T-cell (primary cell): ENCODE measurements at regions not wholly inside any gene's neighbourhood (a gene's known extent, or its start where the extent isn't known, plus 50 kb on each side); places are given as distances from the start of the nearest gene placed in this dataset.
"Not testable (repeated sequence)": the region's sequence is repeated elsewhere in the genome, so short reads cannot be mapped to it uniquely, and the experiment has no call there.

ENCODE experiments used
- ATAC-seq, 4 experiments: fragments of 200-7000 bp in 3 of 4; fragments of 150-1000 bp in 1 of 4; cut with Tn5 transposase; replicated peaks in 1 of 4; 1 replicate in 3 of 4; 2 replicates in 1 of 4; pipeline ENCODE4 v1.10.0; 2021; ENCODE audit warnings: moderate library complexity in 3 of 4, mild to moderate bottlenecking in 2 of 4, moderate number of reproducible peaks in 1 of 4
- CTCF ChIA-PET, 2 donors: fragments of 300-600 bp; sonication (Branson Sonifier 250); formaldehyde crosslinking; loops; one replicate each; lab custom pipeline; 2022; ENCODE audit warnings: antibody characterized with exemption in 2 of 2; lab: Charles Lee
- POLR2A ChIA-PET, 2 donors: fragments of 300-600 bp; sonication (Branson Sonifier 250); formaldehyde crosslinking; loops; one replicate each; lab custom pipeline; 2022; ENCODE audit warnings: antibody characterized with exemption in 2 of 2; lab: Charles Lee
- DNase-seq, 35 experiments: peaks; one replicate each; pipeline versions ENCODE4 v3.0.0 to v3.0.0-alpha.2; 2013 to 2023
- H3K27ac ChIP-seq: one replicate; pipeline ENCODE4 v1.5.1; 2013; ENCODE audit warnings: low read length
- H3K27me3 ChIP-seq, 2 experiments: replicated peaks in 1 of 2; 1 replicate in 1 of 2; 2 replicates in 1 of 2; pipeline versions ENCODE4 v1.6.1 to v1.7.0; 2013; ENCODE audit warnings: low read length in 1 of 2, mixed read lengths in 1 of 2; ENCODE audit not compliant: control insufficient read depth in 2 of 2, insufficient read depth in 2 of 2; ENCODE audit errors: extremely low read depth in 1 of 2
- H3K36me3 ChIP-seq, 2 donors: 1 replicate in 1 of 2; 2 replicates in 1 of 2; pipeline versions ENCODE4 v1.6.1 to v1.7.0; 2013; ENCODE audit warnings: low read length in 1 of 2; ENCODE audit not compliant: control insufficient read depth in 2 of 2, insufficient read depth in 1 of 2; ENCODE audit errors: extremely low read depth in 1 of 2
- H3K4me1 ChIP-seq, 2 experiments: 1 replicate in 1 of 2; 2 replicates in 1 of 2; pipeline versions ENCODE4 v1.6.1 to v1.7.0; 2013; ENCODE audit warnings: low read length in 2 of 2, mixed read lengths in 1 of 2; ENCODE audit not compliant: insufficient read depth in 2 of 2, control insufficient read depth in 1 of 2; ENCODE audit errors: extremely low read depth in 1 of 2
- H3K4me3 ChIP-seq, 2 donors: 1 replicate in 1 of 2; 2 replicates in 1 of 2; pipeline versions ENCODE4 v1.5.1 to v1.7.0; 2013; ENCODE audit warnings: mild to moderate bottlenecking in 2 of 2, low read length in 1 of 2, moderate library complexity in 1 of 2; ENCODE audit not compliant: control insufficient read depth in 1 of 2; ENCODE audit errors: extremely low read depth in 1 of 2
- H3K9me3 ChIP-seq: 2 replicates; pipeline ENCODE4 v1.7.0; 2013
- H3K27ac Mint-ChIP-seq, 2 donors: one replicate each; pipeline ENCODE4 v1.8.0; 2020 to 2021; ENCODE audit warnings: mild to moderate bottlenecking in 2 of 2, mixed read lengths in 2 of 2
- H3K27me3 Mint-ChIP-seq, 2 donors: one replicate each; pipeline ENCODE4 v1.8.0; 2021 to 2022; ENCODE audit warnings: mixed read lengths in 2 of 2
- H3K36me3 Mint-ChIP-seq: one replicate; pipeline ENCODE4 v1.8.0; 2021; ENCODE audit warnings: mixed read lengths
- H3K4me1 Mint-ChIP-seq, 3 donors: one replicate each; pipeline ENCODE4 v1.8.0; 2020 to 2022; ENCODE audit warnings: mixed read lengths in 3 of 3, mild to moderate bottlenecking in 1 of 3
- H3K4me3 Mint-ChIP-seq, 3 donors: one replicate each; pipeline ENCODE4 v1.8.0; 2020 to 2022; ENCODE audit warnings: mild to moderate bottlenecking in 3 of 3, mixed read lengths in 3 of 3, moderate library complexity in 3 of 3
- H3K9me3 Mint-ChIP-seq, 3 donors: one replicate each; pipeline ENCODE4 v1.8.0; 2020 to 2022; ENCODE audit warnings: mixed read lengths in 3 of 3
- WGBS: methylation state at CpG from one replicate; pipeline ENCODE4 v1.1.5; 2013; ENCODE audit warnings: missing lambda C conversion rate; ENCODE audit not compliant: insufficient coverage; 5-methylcytosine and 5-hydroxymethylcytosine counted together

DNA sequence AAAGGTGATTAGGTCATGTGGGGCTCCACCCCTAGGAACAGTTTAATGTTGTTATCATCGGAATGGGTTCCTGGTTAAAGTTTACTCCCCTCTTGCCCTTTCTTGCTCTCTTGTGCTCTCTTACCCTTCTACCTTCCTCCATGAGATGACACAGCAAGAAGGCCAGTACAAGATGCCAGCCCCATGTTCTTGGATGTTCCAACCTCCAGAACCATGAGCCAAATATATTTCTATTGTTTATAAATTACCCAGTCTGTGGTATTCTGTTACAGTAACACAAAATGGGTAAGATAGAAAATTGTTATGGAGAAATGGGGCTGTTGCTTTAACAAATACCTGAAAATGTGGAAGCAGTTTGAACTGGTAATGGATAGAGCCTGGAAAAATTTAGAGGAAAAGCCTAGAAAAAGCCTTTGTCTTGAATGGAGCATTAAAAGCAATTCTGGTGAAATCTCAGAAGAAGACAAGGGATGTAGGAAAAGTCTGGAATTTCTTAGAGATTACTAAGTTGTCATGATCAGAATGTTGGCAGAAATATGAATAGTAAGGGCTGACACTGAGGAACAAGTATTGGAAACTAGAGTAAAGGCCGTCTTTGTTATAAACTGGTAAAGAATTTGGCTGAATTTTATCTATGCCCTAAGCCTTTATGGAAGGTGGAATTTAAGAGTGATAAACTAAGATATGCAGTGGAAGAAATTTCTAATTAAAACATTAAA, 53.5 kb upstream of the TSC22D1 start:
- no peak for ATAC-seq
- Histone ChIP-seq H3K4me3 (no peak overlapping the region), H3K36me3 (no peaks in the 10 kb centered on the region), H3K4me1 (no peaks in the 10 kb centered on the region), H3K27ac (no peak overlapping the region), H3K27me3 (peaks cover 0 to 9% of the 10 kb centered on the region in 2 experiments), H3K9me3 (no peaks in the 10 kb centered on the region)
- DNase-seq = no peak
- no peaks in the 10 kb centered on the region for H3K9me3 Mint-ChIP-seq
- no peaks in the 10 kb centered on the region for H3K36me3 Mint-ChIP-seq
- H3K4me1 Mint-ChIP-seq = no peaks in the 10 kb centered on the region
- ChIA-PET CTCF (no interaction called here), POLR2A (no interaction called here)
- WGBS = no CpG with 5 or more reads among the region's 2 CpGs
- H3K27me3 Mint-ChIP-seq = peaks cover 16 to 19% of the 10 kb centered on the region in 2 donors
- H3K4me3 Mint-ChIP-seq = no peak overlapping the region
- H3K27ac Mint-ChIP-seq = no peak overlapping the region

- not testable (repeated sequence) for H3K4me1 Mint-ChIP-seq, ATAC-seq, H3K27ac Mint-ChIP-seq, H3K27me3 ChIP-seq, H3K4me1 ChIP-seq, H3K4me3 ChIP-seq, H3K9me3 Mint-ChIP-seq, H3K4me3 Mint-ChIP-seq, H3K9me3 ChIP-seq, H3K36me3 ChIP-seq, H3K36me3 Mint-ChIP-seq, DNase-seq, H3K27ac ChIP-seq
- POLR2A ChIA-PET = interaction anchor here in 1 of 2 donors (0.7 kb wide), 1 partner anchor 1683 kb away, joined by 8 read pairs; no protein-coding TSS in a partner anchor
- H3K27me3 Mint-ChIP-seq = peaks cover 20 to 21% of the 10 kb centered on the region in 2 donors
- CTCF ChIA-PET = interaction anchor here in 1 of 2 donors (0.6 kb wide), 1 partner anchor 25 kb away, joined by 3 read pairs; no protein-coding TSS in a partner anchor
Observed at GRCh38 chr13:44628826-44629225, 52.7 kb upstream of the TSC22D1 start.

GRCh38 chr13:44627441-44627840, 51.3 kb upstream of the TSC22D1 start:
- Histone ChIP-seq H3K36me3 (no peaks in the 10 kb centered on the region), H3K9me3 (no peaks in the 10 kb centered on the region), H3K4me3 (no peak overlapping the region), H3K4me1 (no peaks in the 10 kb centered on the region), H3K27me3 (peaks cover 0 to 9% of the 10 kb centered on the region in 2 experiments), H3K27ac (no peak overlapping the region)
- ChIA-PET POLR2A (no interaction called here), CTCF (no interaction called here)
- no peak for ATAC-seq
- Mint-ChIP-seq H3K4me3 (no peak overlapping the region), H3K9me3 (no peaks in the 10 kb centered on the region), H3K4me1 (no peaks in the 10 kb centered on the region), H3K27ac (no peak overlapping the region), H3K36me3 (no peaks in the 10 kb centered on the region), H3K27me3 (peaks cover 21 to 23% of the 10 kb centered on the region in 2 donors)
- no peak for DNase-seq
- WGBS = 57% methylated on average over 1 of the region's 2 CpGs

DNA sequence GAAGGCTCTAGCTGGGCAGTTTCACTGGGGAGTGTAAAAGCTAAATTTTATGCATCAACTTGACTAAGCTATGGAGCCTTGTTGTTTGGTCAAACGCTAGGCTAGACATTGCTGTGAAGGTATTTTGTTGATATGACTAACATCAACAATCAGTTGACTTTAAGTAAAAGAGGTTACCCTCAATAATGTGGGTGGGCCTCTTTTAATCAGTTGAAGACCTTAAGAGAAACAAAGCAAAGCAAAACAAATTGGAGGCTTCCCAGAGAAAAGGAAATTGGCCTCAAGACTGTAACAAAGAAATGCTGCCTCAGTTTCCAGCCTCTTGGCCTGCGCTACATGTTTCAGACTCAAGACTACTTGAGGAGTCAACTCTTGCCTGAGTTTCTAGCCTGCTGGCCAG, 50.0 kb upstream of the TSC22D1 start:
- Histone ChIP-seq H3K4me1 (no peaks in the 10 kb centered on the region), H3K36me3 (no peaks in the 10 kb centered on the region), H3K9me3 (no peaks in the 10 kb centered on the region), H3K27me3 (peaks cover 0 to 9% of the 10 kb centered on the region in 2 experiments), H3K4me3 (no peak overlapping the region), H3K27ac (no peak overlapping the region)
- no peak for ATAC-seq
- ChIA-PET CTCF (no interaction called here), POLR2A (no interaction called here)
- H3K27ac Mint-ChIP-seq = no peak overlapping the region
- no peak for DNase-seq
- WGBS = 100% methylated on average over 1 of the region's 2 CpGs
- H3K4me1 Mint-ChIP-seq = no peaks in the 10 kb centered on the region
- peaks cover 21 to 24% of the 10 kb centered on the region in 2 donors for H3K27me3 Mint-ChIP-seq
- no peaks in the 10 kb centered on the region for H3K9me3 Mint-ChIP-seq
- no peak overlapping the region for H3K4me3 Mint-ChIP-seq
- no peaks in the 10 kb centered on the region for H3K36me3 Mint-ChIP-seq
